RWPE1 (cell line): ENCODE measurements at regions not wholly inside any gene's neighbourhood (a gene's known extent, or its start where the extent isn't known, plus 50 kb on each side); places are given as distances from the start of the nearest gene placed in this dataset.

Experiments used
- CTCF ChIA-PET: fragments of 350-600 bp; sonication (Branson Sonifier 250); formaldehyde crosslinking; extraction: SDS; loops from one replicate; lab custom pipeline; 2021; lab: Yijun Ruan, JAX
- POLR2A ChIA-PET: fragments of 400-600 bp; formaldehyde crosslinking; extraction: SDS; loops from one replicate; lab custom pipeline; 2020; ENCODE audit warnings: antibody characterized with exemption; ENCODE audit not compliant: low non-redundant PET; lab: Yijun Ruan, JAX
- DNase-seq: peaks from one replicate; pipeline ENCODE4 v3.0.0; 2012; ENCODE audit warnings: low spot score
- H3K27ac ChIP-seq: fragments of 450-650 bp; 2 replicates; pipeline ENCODE4 v1.5.1; 2017
- TF ChIP-seq, protein P1 (sequence below): fragments of 450-650 bp; conservative IDR thresholded peaks from 2 replicates; pipeline ENCODE4 v1.5.1; 2017; ENCODE audit warnings: low read depth, mild to moderate bottlenecking

DNA sequence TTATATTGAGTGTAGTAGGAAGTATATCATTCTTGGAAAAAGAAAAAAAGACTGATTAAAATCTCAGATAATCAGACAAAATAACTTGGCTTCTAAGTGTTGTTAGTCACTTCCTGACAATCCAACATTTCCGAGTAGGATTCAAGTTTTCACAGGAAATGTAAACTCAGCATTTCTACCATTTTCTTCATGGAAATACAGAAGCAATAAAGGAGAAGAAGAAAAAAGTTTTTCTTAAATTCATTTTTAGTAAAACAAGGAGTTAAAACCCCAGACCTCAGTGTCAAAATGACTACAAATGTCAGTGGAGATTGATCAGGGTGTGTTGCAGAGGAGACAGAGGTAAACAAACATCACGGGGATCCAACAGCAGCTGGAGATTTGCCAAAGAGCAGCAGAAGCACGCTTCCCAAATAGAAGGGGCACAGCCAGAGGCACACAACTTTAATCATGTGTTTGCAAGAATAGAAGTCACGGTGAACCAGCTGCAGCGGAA, 129.3 kb upstream of the FAM9B start:
- TF ChIP-seq, protein P1, sequence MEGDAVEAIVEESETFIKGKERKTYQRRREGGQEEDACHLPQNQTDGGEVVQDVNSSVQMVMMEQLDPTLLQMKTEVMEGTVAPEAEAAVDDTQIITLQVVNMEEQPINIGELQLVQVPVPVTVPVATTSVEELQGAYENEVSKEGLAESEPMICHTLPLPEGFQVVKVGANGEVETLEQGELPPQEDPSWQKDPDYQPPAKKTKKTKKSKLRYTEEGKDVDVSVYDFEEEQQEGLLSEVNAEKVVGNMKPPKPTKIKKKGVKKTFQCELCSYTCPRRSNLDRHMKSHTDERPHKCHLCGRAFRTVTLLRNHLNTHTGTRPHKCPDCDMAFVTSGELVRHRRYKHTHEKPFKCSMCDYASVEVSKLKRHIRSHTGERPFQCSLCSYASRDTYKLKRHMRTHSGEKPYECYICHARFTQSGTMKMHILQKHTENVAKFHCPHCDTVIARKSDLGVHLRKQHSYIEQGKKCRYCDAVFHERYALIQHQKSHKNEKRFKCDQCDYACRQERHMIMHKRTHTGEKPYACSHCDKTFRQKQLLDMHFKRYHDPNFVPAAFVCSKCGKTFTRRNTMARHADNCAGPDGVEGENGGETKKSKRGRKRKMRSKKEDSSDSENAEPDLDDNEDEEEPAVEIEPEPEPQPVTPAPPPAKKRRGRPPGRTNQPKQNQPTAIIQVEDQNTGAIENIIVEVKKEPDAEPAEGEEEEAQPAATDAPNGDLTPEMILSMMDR: no peak
- ChIA-PET POLR2A (no interaction called here), CTCF (no interaction called here)
- H3K27ac ChIP-seq: peak overlapping the region; percentile 65; the same call in 1 of the 2 replicates
- DNase-seq: no peak

DNA sequence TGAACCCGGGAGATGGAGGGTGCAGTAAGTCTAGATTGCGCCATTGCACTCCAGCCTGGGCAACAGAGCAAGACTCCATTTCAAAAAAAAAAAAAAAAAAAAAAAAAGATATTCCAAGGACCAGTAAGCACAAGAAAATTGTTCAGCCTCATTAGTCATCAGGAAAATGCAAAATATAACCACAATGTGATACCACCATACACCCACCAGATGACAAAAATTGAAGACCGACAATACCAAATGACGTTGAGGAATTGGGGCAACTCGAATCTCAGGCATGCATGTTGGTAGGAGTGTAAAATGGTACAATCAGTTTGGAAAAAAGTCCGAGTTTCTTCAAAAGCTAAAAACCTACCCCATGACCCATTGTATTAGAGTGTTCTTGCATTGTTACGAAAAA, 130.2 kb upstream of the FAM9B start:
- peak overlapping the region; percentile 65; the same call in 1 of the 2 replicates for H3K27ac ChIP-seq
- no peak for DNase-seq
- POLR2A ChIA-PET: no interaction called here
- CTCF ChIA-PET: no interaction called here
- TF ChIP-seq, protein P1: no peak

DNA sequence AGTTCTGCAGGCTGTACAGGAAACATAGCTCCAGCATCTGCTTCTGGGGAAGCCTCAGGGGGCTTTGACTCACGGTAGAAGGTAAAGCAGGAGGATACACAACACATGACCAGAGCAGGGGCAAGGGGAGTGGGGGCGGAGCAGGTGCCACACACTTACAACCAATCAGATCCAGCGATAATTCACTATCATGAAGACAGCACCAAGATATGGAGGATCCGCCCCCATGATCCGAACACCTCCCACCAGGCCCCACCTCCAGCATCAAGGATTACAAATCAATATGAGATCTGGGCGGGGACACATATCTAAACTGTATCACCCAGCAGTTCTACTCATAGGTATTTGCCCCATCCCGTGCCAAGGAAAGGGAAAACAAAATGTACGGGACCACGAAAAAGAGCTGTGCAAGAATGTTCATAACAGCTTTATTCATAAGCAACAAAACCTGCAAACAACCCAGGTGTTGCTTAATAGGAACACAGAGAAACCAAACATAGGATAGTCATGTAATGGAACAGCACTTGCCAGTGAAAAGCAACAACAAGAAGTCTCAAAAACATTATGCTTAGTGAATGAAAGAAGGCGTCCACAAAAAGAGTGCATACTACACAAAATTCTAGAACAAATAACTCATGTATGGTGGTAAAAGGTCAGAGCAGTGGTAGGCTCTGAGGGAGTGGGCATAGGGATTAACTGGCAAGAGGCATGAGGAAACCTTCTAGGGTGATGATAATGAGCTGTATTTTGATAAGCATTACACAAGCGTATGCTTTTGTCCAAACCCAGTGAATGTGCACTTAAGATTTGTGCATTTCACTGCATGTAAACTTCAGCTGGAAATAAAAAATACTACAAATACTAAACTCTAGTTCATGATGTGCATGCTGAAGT, 130.9 kb upstream of the FAM9B start:
- no peak for DNase-seq
- ChIA-PET POLR2A (no interaction called here), CTCF (no interaction called here)
- TF ChIP-seq, protein P1: no peak
- no peak overlapping the region for H3K27ac ChIP-seq

DNA sequence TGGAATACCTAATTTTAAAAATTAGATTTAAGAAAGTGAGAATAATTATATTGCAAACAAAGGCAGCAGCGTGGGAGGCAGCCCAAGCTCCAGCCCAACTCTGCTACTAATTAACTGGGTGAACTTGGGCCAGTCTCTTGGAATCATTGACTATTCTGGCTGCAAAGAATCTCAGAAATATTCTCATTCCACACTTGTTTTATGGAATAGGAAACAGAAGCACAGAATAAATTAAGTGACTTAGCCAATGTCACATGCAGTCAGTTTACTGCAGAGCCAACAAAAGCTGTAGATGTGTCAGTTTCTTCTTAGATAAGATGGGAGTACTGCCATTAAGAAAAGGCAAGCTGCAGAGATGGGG, 132.6 kb upstream of the FAM9B start:
- H3K27ac ChIP-seq: no peak overlapping the region
- TF ChIP-seq, protein P1: no peak
- no peak for DNase-seq
- CTCF ChIA-PET: no interaction called here
- POLR2A ChIA-PET: no interaction called here

DNA sequence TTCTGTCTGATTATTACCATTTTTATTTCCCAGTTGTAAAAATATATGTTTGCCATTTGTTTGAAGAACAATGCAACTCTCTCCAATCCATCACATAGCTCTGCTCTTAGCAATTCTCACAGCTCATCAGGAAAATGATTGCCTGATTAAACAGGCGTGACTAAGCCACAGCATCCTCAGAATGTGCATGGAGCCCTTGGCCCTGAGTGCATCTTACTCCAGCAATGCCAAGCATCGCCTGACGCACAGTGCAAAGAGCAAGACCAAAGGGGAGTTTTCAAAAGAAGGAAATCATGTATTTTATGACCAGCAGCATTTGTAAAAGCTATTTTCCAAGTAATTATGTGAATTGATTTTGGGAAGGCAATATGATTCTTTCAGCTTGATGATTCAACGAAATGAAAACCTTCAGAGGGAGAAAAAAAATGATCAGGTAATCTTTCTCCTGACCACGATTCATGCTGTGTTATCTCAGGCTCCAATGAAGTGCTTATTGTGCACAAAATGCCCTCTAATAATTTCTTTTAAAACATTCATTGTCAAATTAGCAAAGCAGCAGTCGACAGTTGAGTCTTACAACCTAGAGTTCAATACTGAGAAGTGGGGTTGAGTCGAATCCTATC, 138.0 kb upstream of the FAM9B start:
- no peak for DNase-seq
- ChIA-PET POLR2A (no interaction called here), CTCF (no interaction called here)
- TF ChIP-seq, protein P1: no peak
- no peak overlapping the region for H3K27ac ChIP-seq

DNA sequence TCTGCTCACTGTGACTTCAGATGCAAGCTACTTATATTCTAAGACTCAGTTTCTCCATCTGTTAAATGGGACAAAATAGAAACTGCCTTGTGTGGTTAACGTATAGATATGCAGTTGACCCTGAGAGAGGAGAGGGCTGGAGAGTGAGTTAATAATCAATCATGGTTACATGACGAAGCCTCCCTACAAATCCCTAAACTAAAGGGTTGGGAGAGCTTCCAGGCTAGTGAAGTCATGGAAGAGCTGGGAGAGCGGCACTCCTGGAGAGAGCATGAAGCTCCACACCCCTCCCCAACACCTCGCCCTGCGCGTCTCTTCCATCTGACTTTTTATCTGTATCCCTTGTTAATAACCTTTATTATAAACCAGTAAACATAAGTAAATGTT, 138.5 kb upstream of the FAM9B start:
- ChIA-PET CTCF (no interaction called here), POLR2A (no interaction called here)
- no peak for DNase-seq
- no peak overlapping the region for H3K27ac ChIP-seq
- TF ChIP-seq, protein P1: no peak
